H9 (cell line): ENCODE measurements at regions not wholly inside any gene's neighbourhood (a gene's known extent, or its start where the extent isn't known, plus 50 kb on each side); places are given as distances from the start of the nearest gene placed in this dataset.

Experiments used
- DNase-seq: peaks from one replicate; pipeline ENCODE4 v3.0.0-alpha.2; 2017
- H2AFZ ChIP-seq: one replicate; pipeline ENCODE4 v1.6.1; 2013; ENCODE audit warnings: mild to moderate bottlenecking, low read length, control low read depth, moderate library complexity
- H2AK5ac ChIP-seq: 2 replicates; pipeline ENCODE4 v1.6.1; 2013; ENCODE audit warnings: low read length, control low read depth, mixed read lengths; ENCODE audit not compliant: insufficient read length
- H2BK120ac ChIP-seq: one replicate; pipeline ENCODE4 v1.6.1; 2013; ENCODE audit warnings: low read depth, mild to moderate bottlenecking, low read length, control low read depth, inconsistent platforms; ENCODE audit not compliant: poor library complexity, severe bottlenecking
- H2BK12ac ChIP-seq: 2 replicates; pipeline ENCODE4 v1.6.1; 2013; ENCODE audit warnings: low read length, control low read depth, mixed read lengths, low read depth; ENCODE audit not compliant: insufficient read length
- H2BK15ac ChIP-seq: 2 replicates; pipeline ENCODE4 v1.6.1; 2013; ENCODE audit warnings: low read depth, low read length, control low read depth
- H2BK20ac ChIP-seq: one replicate; pipeline ENCODE4 v1.6.1; 2013; ENCODE audit warnings: low read depth, mild to moderate bottlenecking, low read length, control low read depth, inconsistent platforms; ENCODE audit not compliant: poor library complexity, severe bottlenecking
- H2BK5ac ChIP-seq: 2 replicates; pipeline ENCODE4 v1.6.1; 2013; ENCODE audit warnings: low read length, control low read depth, mixed read lengths; ENCODE audit not compliant: insufficient read length
- H3K14ac ChIP-seq: 2 replicates; pipeline ENCODE4 v1.6.1; 2013; ENCODE audit warnings: low read length, control low read depth; ENCODE audit not compliant: insufficient read depth
- H3K18ac ChIP-seq: 2 replicates; pipeline ENCODE4 v1.6.1; 2013; ENCODE audit warnings: low read depth, mild to moderate bottlenecking, mixed read lengths, low read length, control low read depth; ENCODE audit not compliant: insufficient read length
- H3K23ac ChIP-seq: 2 replicates; pipeline ENCODE4 v1.6.1; 2013; ENCODE audit warnings: low read length, control low read depth, mixed read lengths, low read depth; ENCODE audit not compliant: insufficient read length
- H3K23me2 ChIP-seq: 2 replicates; pipeline ENCODE4 v1.6.1; 2013; ENCODE audit warnings: low read depth, mild to moderate bottlenecking, mixed read lengths, low read length, control low read depth; ENCODE audit not compliant: insufficient read length, poor library complexity, severe bottlenecking
- H3K27ac ChIP-seq: 2 replicates; pipeline ENCODE4 v1.5.1; 2013; ENCODE audit warnings: low read length, control low read depth, mixed read lengths, low read depth; ENCODE audit not compliant: insufficient read length
- H3K27me3 ChIP-seq: 2 replicates; pipeline ENCODE4 v1.6.1; 2013; ENCODE audit warnings: low read length, control low read depth, inconsistent platforms; ENCODE audit not compliant: insufficient read depth
- H3K4ac ChIP-seq: 2 replicates; pipeline ENCODE4 v1.6.1; 2013; ENCODE audit warnings: low read depth, mild to moderate bottlenecking, control low read depth, inconsistent platforms, low read length, moderate library complexity
- H3K4me1 ChIP-seq: 2 replicates; pipeline ENCODE4 v1.6.1; 2013; ENCODE audit warnings: low read length, control low read depth, inconsistent platforms; ENCODE audit not compliant: insufficient read depth
- H3K4me2 ChIP-seq: 2 replicates; pipeline ENCODE4 v1.6.1; 2013; ENCODE audit warnings: low read length, control low read depth, mixed read lengths; ENCODE audit not compliant: insufficient read length, insufficient read depth
- H3K56ac ChIP-seq: 2 replicates; pipeline ENCODE4 v1.6.1; 2013; ENCODE audit warnings: low read depth, mild to moderate bottlenecking, mixed read lengths, low read length, control low read depth; ENCODE audit not compliant: insufficient read length
- H3K79me1 ChIP-seq: 2 replicates; pipeline ENCODE4 v1.6.1; 2013; ENCODE audit warnings: low read depth, mild to moderate bottlenecking, moderate library complexity, low read length, control low read depth, inconsistent platforms; ENCODE audit not compliant: insufficient read depth, poor library complexity, severe bottlenecking
- H3K79me2 ChIP-seq: 2 replicates; pipeline ENCODE4 v1.6.1; 2013; ENCODE audit warnings: low read length, control low read depth, inconsistent platforms; ENCODE audit not compliant: insufficient read depth
- H3K9ac ChIP-seq: 2 replicates; pipeline ENCODE4 v1.6.1; 2013; ENCODE audit warnings: low read length, control low read depth, mixed read lengths; ENCODE audit not compliant: insufficient read length; ENCODE audit errors: extremely low read depth
- H3K9me3 ChIP-seq: one replicate; pipeline ENCODE4 v1.6.1; 2013; ENCODE audit warnings: low read depth, low read length, inconsistent platforms; ENCODE audit not compliant: control insufficient read depth
- H3T11ph ChIP-seq: one replicate; pipeline ENCODE4 v1.6.1; 2013; ENCODE audit warnings: mild to moderate bottlenecking, low read length, control low read depth, inconsistent platforms
- H4K20me1 ChIP-seq: one replicate; pipeline ENCODE4 v1.6.1; 2013; ENCODE audit not compliant: control insufficient read depth, insufficient read length, insufficient read depth
- H4K5ac ChIP-seq: 2 replicates; pipeline ENCODE4 v1.6.1; 2013; ENCODE audit warnings: low read depth, mild to moderate bottlenecking, mixed read lengths, low read length, control low read depth; ENCODE audit not compliant: insufficient read length
- H4K8ac ChIP-seq: replicated peaks from 2 replicates; pipeline ENCODE4 v1.6.1; 2013; ENCODE audit warnings: low read length, control low read depth, mixed read lengths, low read depth; ENCODE audit not compliant: insufficient read length
- H4K91ac ChIP-seq: 2 replicates; pipeline ENCODE4 v1.6.1; 2013; ENCODE audit warnings: low read depth, mild to moderate bottlenecking, moderate library complexity, mixed read lengths, low read length, control low read depth; ENCODE audit not compliant: insufficient read length
- H3K27ac Mint-ChIP-seq, 3 experiments: 2 replicates in 2 of 3; 3 replicates in 1 of 3; pipeline ENCODE4 v1.8.0; 2020 to 2021; ENCODE audit warnings: mixed read lengths in 3 of 3, mild to moderate bottlenecking in 1 of 3, moderate library complexity in 1 of 3
- H3K27me3 Mint-ChIP-seq: 2 replicates; pipeline ENCODE4 v1.8.0; 2021; ENCODE audit warnings: low read depth, mild to moderate bottlenecking, moderate library complexity, mixed read lengths
- H3K36me3 Mint-ChIP-seq, 3 experiments: 2 replicates in 2 of 3; 3 replicates in 1 of 3; pipeline ENCODE4 v1.8.0; 2020 to 2021; ENCODE audit warnings: low read depth in 3 of 3, mixed read lengths in 3 of 3; ENCODE audit not compliant: insufficient read depth in 1 of 3
- H3K4me1 Mint-ChIP-seq, 2 experiments: 2 replicates each; pipeline ENCODE4 v1.8.0; 2020; ENCODE audit warnings: mixed read lengths in 2 of 2
- H3K4me3 Mint-ChIP-seq, 2 experiments: 2 replicates in 1 of 2; 3 replicates in 1 of 2; pipeline ENCODE4 v1.8.0; 2020 to 2021; ENCODE audit warnings: mild to moderate bottlenecking in 2 of 2, mixed read lengths in 2 of 2, moderate library complexity in 1 of 2
- H3K9me3 Mint-ChIP-seq, 2 experiments: 2 replicates in 1 of 2; 3 replicates in 1 of 2; pipeline ENCODE4 v1.8.0; 2020; ENCODE audit warnings: mild to moderate bottlenecking in 2 of 2, mixed read lengths in 2 of 2, moderate library complexity in 1 of 2
- WGBS: extraction: QIAGEN DNeasy Blood & Tissue Kit; methylation state at CpG from one replicate; pipeline ENCODE4 v1.1.7; 2013; ENCODE audit warnings: missing lambda C conversion rate, low lambda C conversion rate, mixed read lengths; ENCODE audit not compliant: insufficient read length; ENCODE audit errors: extremely low coverage; 5-methylcytosine and 5-hydroxymethylcytosine counted together
- TF ChIP-seq, protein P1 (sequence below): fragments of 200-600 bp; sonication (generic); conservative IDR thresholded peaks from 3 replicates; pipeline ENCODE4 v1.8.0; 2021; ENCODE audit warnings: antibody characterized with exemption, mild to moderate bottlenecking

DNA sequence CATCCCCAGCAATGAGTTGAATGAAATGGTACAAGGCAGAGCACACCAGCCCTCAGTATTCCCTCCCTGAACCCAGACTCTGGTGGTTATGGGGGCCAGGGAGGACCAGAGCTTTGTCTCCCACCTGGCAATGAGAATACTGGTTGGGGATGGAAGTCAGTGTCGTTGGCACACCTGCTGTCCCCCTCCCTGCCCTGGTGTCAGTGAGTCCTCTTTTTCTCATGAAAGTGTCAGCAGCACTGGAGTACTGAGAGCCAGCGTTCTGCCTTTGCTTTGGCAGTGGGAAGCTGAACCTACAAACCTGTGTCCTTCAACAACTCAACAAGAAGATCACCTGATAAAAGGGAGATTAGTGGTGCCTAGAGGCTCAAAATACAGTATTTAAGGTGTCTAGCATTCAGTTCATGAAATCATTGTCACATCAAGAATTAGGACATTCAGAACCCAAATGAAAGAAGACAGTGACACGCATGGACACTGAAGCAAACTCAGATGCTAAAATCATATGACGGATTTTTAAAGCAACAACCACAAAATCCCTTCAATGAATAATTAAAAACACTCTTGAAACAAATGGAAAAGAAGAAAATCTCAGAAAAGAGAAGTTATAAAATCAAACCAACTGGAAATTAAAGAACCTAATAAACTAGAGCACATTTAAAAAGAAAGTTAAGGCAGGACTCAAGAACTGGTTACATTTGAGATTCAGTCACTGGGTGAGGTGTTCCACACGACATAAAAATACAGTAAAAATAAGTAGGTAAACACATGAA, 77.5 kb upstream of the VPREB1 start:
- Mint-ChIP-seq H3K27ac (no peak overlapping the region), H3K4me3 (no peak overlapping the region), H3K4me1 (peaks cover 0 to 3% of the 10 kb centered on the region in 2 experiments; a peak in 1 of 4 replicates), H3K36me3 (no peaks in the 10 kb centered on the region; a peak in 1 of 7 replicates), H3K9me3 (peaks cover 0 to 6% of the 10 kb centered on the region in 2 experiments; a peak in 2 of 5 replicates), H3K27me3 (peaks cover 99% of the 10 kb centered on the region)
- Histone ChIP-seq H3K9me3 (no peaks in the 10 kb centered on the region), H3T11ph (no peak overlapping the region), H3K14ac (no peak overlapping the region), H3K23me2 (no peaks in the 10 kb centered on the region), H2BK5ac (no peak overlapping the region), H2AFZ (no peak overlapping the region), H2AK5ac (no peak overlapping the region), H3K18ac (no peak overlapping the region), H3K27ac (no peak overlapping the region), H3K56ac (no peak overlapping the region), H3K27me3 (peaks cover 80% of the 10 kb centered on the region), H3K4ac (no peak overlapping the region), H3K23ac (no peak overlapping the region), H4K20me1 (peaks cover 3% of the 10 kb centered on the region), H2BK15ac (no peak overlapping the region), H2BK12ac (no peak overlapping the region), H4K8ac (no peak overlapping the region), H3K4me2 (no peak overlapping the region), H2BK120ac (no peak overlapping the region), H2BK20ac (no peak overlapping the region), H3K79me1 (no peaks in the 10 kb centered on the region), H3K4me1 (no peaks in the 10 kb centered on the region), H4K91ac (no peak overlapping the region), H3K9ac (no peak overlapping the region), H3K79me2 (no peaks in the 10 kb centered on the region), H4K5ac (no peak overlapping the region)
- no CpG with 5 or more reads among the region's 5 CpGs for WGBS
- TF ChIP-seq, protein P1, sequence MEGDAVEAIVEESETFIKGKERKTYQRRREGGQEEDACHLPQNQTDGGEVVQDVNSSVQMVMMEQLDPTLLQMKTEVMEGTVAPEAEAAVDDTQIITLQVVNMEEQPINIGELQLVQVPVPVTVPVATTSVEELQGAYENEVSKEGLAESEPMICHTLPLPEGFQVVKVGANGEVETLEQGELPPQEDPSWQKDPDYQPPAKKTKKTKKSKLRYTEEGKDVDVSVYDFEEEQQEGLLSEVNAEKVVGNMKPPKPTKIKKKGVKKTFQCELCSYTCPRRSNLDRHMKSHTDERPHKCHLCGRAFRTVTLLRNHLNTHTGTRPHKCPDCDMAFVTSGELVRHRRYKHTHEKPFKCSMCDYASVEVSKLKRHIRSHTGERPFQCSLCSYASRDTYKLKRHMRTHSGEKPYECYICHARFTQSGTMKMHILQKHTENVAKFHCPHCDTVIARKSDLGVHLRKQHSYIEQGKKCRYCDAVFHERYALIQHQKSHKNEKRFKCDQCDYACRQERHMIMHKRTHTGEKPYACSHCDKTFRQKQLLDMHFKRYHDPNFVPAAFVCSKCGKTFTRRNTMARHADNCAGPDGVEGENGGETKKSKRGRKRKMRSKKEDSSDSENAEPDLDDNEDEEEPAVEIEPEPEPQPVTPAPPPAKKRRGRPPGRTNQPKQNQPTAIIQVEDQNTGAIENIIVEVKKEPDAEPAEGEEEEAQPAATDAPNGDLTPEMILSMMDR: no peak
- no peak for DNase-seq
